ENCODE measurements at regions not wholly inside any gene's neighbourhood (a gene's known extent, or its start where the extent isn't known, plus 50 kb on each side); places are given as distances from the start of the nearest gene placed in this dataset.
"Not testable (repeated sequence)": the region's sequence is repeated elsewhere in the genome, so short reads cannot be mapped to it uniquely, and the experiment has no call there.

DNA sequence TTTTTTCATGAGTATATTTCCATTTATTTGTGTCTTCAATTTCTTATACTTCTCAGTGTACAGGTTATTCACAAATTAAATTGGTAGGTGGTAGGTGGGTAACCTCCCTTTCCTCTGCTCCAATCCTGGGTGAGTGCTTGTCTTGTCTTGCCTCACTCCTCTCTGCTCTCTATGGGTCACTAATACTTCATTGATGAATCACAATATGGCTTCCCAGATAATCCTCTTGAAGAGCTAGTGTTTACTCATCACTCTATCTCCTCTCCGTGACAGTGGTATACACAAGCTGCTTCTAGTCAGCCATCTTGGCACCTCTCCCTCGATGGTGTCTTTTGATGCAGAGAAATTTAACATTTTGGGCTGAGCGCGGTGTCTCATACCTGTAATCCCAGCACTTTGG is 331.8 kb upstream of the NMUR2 start:
- H3K27ac ChIP-seq (ENCODE audit: low read length) = no peak overlapping the region
- no peak overlapping the region for H3K4me3 ChIP-seq (ENCODE audit: low read length)
- no peaks in the 10 kb centered on the region for H3K36me3 ChIP-seq (ENCODE audit: control insufficient read depth, insufficient read depth, low read length)
- DNase-seq (ENCODE audit: low read depth, low spot score) = no peak
- H3K9me3 ChIP-seq (ENCODE audit: control insufficient read depth, insufficient read depth, low read length) = no peaks in the 10 kb centered on the region
- H3K27me3 ChIP-seq (ENCODE audit: control insufficient read depth, insufficient read depth, low read length) = no peaks in the 10 kb centered on the region
- H3K4me1 ChIP-seq (ENCODE audit: control insufficient read depth, insufficient read depth, low read length) = no peaks in the 10 kb centered on the region
- WGBS (ENCODE audit: insufficient coverage, insufficient read length) = no CpG with 5 or more reads among the region's 4 CpGs

DNA sequence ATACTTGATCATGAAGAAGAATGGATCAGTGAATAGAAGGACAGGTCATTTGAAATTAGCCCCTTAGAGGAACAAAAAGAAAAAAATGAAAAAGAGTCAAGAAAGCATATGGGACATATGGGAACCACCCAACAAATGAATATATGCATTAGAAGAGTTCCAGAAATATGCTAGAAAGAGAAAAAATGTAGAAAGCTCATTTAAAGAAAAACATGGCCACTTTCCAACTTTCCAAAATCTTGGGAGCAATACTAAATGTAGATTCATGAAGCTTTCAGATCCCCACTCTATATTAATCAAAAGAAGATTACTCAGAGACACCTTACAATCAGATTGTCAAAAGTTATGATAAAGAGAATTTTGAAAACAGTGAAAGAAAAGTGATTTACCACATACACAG is 334.8 kb upstream of the NMUR2 start:
- H3K27ac ChIP-seq (ENCODE audit: low read length) = no peak overlapping the region
- H3K9me3 ChIP-seq (ENCODE audit: control insufficient read depth, insufficient read depth, low read length) = no peaks in the 10 kb centered on the region
- no peak for DNase-seq (ENCODE audit: low read depth, low spot score)
- H3K4me1 ChIP-seq (ENCODE audit: control insufficient read depth, insufficient read depth, low read length) = no peaks in the 10 kb centered on the region
- no peak overlapping the region for H3K4me3 ChIP-seq (ENCODE audit: low read length)
- no peaks in the 10 kb centered on the region for H3K36me3 ChIP-seq (ENCODE audit: control insufficient read depth, insufficient read depth, low read length)
- no peaks in the 10 kb centered on the region for H3K27me3 ChIP-seq (ENCODE audit: control insufficient read depth, insufficient read depth, low read length)

DNA sequence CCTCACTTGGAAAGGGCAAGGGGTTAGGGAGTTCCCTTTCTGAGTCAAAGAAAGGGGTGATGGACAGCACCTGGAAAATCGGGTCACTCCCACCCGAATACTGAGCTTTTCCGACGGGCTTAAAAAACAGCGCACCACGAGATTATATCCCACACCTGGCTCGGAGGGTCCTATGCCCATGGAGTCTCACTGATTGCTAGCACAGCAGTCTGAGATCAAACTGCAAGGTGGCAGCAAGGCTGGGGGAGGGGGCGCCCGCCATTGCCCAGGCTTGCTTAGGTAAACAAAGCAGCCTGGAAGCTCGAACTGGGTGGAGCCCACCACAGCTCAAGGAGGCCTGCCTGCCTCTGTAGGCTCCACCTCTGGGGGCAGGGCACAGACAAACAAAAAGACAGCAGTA is 336.0 kb upstream of the NMUR2 start:
- H3K36me3 ChIP-seq (ENCODE audit: control insufficient read depth, insufficient read depth, low read length); H3K9me3 ChIP-seq (ENCODE audit: control insufficient read depth, insufficient read depth, low read length); H3K4me1 ChIP-seq (ENCODE audit: control insufficient read depth, insufficient read depth, low read length); H3K27ac ChIP-seq (ENCODE audit: low read length); H3K27me3 ChIP-seq (ENCODE audit: control insufficient read depth, insufficient read depth, low read length); DNase-seq (ENCODE audit: low read depth, low spot score); H3K4me3 ChIP-seq (ENCODE audit: low read length): not testable (repeated sequence)
- no CpG with 5 or more reads among the region's 10 CpGs for WGBS (ENCODE audit: insufficient coverage, insufficient read length)

DNA sequence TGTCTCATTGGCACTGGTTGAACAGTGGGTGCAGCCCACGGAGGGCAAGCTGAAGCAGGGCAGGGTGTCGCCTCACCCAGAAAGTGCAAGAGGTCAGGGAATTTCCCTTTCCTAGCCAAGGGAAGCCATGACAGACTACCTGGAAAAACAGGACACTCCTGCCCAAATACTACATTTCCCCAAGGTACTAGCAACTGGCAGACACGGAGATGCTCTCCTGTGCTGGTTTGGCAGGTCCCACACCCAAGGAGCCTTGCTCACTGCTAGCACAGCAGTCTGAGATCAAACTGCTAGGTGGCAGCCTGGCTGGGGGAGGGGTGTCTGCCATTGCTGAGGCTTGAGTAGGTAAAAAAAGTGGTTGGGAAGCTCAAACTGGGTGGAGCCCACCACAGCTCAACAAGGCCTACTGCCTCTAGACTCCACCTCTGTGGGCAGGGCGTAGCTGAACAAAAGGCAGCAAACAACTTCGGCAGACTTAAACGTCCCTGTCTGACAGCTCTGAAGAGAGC is 382.7 kb upstream of the NMUR2 start:
- not testable (repeated sequence) for H3K4me1 ChIP-seq (ENCODE audit: control insufficient read depth, insufficient read depth, low read length); DNase-seq (ENCODE audit: low read depth, low spot score); H3K9me3 ChIP-seq (ENCODE audit: control insufficient read depth, insufficient read depth, low read length); H3K27ac ChIP-seq (ENCODE audit: low read length); H3K36me3 ChIP-seq (ENCODE audit: control insufficient read depth, insufficient read depth, low read length); H3K27me3 ChIP-seq (ENCODE audit: control insufficient read depth, insufficient read depth, low read length); H3K4me3 ChIP-seq (ENCODE audit: low read length)
- no CpG with 5 or more reads among the region's 6 CpGs for WGBS (ENCODE audit: insufficient coverage, insufficient read length)

DNA sequence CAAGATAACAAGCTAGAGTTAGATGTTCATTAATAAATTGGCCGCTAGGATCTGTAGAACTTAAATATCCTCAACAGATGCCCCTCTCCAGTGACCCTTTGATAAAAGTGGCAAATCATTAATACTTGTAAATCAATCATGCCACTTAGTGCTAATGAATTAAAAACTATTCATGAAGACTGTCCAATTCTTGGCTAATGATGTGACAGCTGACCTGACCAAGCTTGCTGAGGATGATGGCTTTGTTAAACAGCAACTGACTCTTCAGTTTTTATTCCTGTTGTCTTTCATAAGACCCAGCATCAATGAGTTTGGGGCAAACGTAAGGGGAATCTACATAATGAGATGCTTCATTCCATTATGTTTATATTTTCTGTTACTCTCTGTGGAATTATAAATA is 396.8 kb upstream of the NMUR2 start:
- H3K36me3 ChIP-seq (ENCODE audit: control insufficient read depth, insufficient read depth, low read length) = no peaks in the 10 kb centered on the region
- WGBS (ENCODE audit: insufficient coverage, insufficient read length) = no CpG with 5 or more reads among the region's 2 CpGs

GRCh38 chr5:152804179-152804578 is 399.1 kb upstream of the NMUR2 start:
- H3K27ac ChIP-seq (ENCODE audit: low read length) = no peak overlapping the region
- no peaks in the 10 kb centered on the region for H3K4me1 ChIP-seq (ENCODE audit: control insufficient read depth, insufficient read depth, low read length)
- H3K27me3 ChIP-seq (ENCODE audit: control insufficient read depth, insufficient read depth, low read length) = no peaks in the 10 kb centered on the region
- DNase-seq (ENCODE audit: low read depth, low spot score) = no peak
- WGBS (ENCODE audit: insufficient coverage, insufficient read length) = 100% methylated on average over 1 of the region's 3 CpGs
- H3K9me3 ChIP-seq (ENCODE audit: control insufficient read depth, insufficient read depth, low read length) = no peaks in the 10 kb centered on the region
- H3K4me3 ChIP-seq (ENCODE audit: low read length) = no peak overlapping the region
- no peaks in the 10 kb centered on the region for H3K36me3 ChIP-seq (ENCODE audit: control insufficient read depth, insufficient read depth, low read length)

More for the DNA sequence above, 396.8 kb upstream of the NMUR2 start:
- Histone ChIP-seq H3K4me3 (ENCODE audit: low read length) (no peak overlapping the region), H3K27me3 (ENCODE audit: control insufficient read depth, insufficient read depth, low read length) (no peaks in the 10 kb centered on the region), H3K4me1 (ENCODE audit: control insufficient read depth, insufficient read depth, low read length) (no peaks in the 10 kb centered on the region), H3K27ac (ENCODE audit: low read length) (no peak overlapping the region), H3K9me3 (ENCODE audit: control insufficient read depth, insufficient read depth, low read length) (no peaks in the 10 kb centered on the region)
- no peak for DNase-seq (ENCODE audit: low read depth, low spot score)

- H3K4me3 ChIP-seq (ENCODE audit: low read length) = no peak overlapping the region
- no peak overlapping the region for H3K27ac ChIP-seq (ENCODE audit: low read length)
- no peaks in the 10 kb centered on the region for H3K27me3 ChIP-seq (ENCODE audit: control insufficient read depth, insufficient read depth, low read length)
- H3K9me3 ChIP-seq (ENCODE audit: control insufficient read depth, insufficient read depth, low read length) = no peaks in the 10 kb centered on the region
- H3K4me1 ChIP-seq (ENCODE audit: control insufficient read depth, insufficient read depth, low read length) = no peaks in the 10 kb centered on the region
- no CpG with 5 or more reads among the region's 5 CpGs for WGBS (ENCODE audit: insufficient coverage, insufficient read length)
- no peaks in the 10 kb centered on the region for H3K36me3 ChIP-seq (ENCODE audit: control insufficient read depth, insufficient read depth, low read length)
- DNase-seq (ENCODE audit: low read depth, low spot score) = no peak
Measured at GRCh38 chr5:152811988-152812387, 406.9 kb upstream of the NMUR2 start.

DNA sequence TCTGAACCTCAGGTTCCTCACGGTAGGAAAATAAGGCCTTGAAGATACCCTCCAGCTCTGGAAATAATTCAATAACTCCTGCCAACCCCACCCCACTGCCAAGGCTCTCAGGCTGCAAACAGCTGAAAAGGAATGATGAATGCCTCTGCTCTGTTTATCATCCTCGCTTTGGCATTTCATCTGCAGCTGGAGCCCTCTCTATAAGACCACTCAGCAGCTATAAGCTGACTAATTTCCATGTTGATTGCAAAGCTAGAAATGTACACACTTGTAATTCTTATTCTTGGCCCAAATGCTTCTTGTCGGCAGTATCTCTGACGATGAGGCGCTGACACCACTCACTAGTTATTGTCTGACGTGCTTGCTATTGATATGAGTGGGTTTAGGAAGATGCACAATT is 408.4 kb upstream of the NMUR2 start:
- no peak overlapping the region for H3K4me3 ChIP-seq (ENCODE audit: low read length)
- no CpG with 5 or more reads among the region's 6 CpGs for WGBS (ENCODE audit: insufficient coverage, insufficient read length)
- H3K27ac ChIP-seq (ENCODE audit: low read length) = no peak overlapping the region
- no peaks in the 10 kb centered on the region for H3K4me1 ChIP-seq (ENCODE audit: control insufficient read depth, insufficient read depth, low read length)
- no peak for DNase-seq (ENCODE audit: low read depth, low spot score)
- H3K27me3 ChIP-seq (ENCODE audit: control insufficient read depth, insufficient read depth, low read length) = no peaks in the 10 kb centered on the region
- H3K36me3 ChIP-seq (ENCODE audit: control insufficient read depth, insufficient read depth, low read length) = no peaks in the 10 kb centered on the region
- H3K9me3 ChIP-seq (ENCODE audit: control insufficient read depth, insufficient read depth, low read length) = no peaks in the 10 kb centered on the region

DNA sequence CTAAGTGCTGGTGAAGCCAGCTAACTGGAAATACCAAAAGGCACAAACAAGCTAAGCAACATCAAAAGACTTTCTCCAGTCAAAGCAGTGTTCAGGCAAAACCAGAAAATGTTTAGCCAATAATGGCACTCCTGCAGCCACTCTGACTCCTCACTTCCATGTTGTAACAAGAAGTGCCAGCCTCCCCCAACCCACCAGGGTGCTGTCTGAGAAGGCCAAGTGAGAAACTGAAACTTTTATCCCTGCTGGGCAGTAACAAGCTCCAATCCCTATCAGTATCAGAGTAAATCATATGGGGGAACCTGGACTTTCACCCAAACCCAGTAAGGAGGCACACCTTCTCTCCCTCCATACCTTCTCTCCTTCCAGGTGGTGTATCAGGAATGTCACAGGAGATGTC is 414.8 kb upstream of the NMUR2 start:
- DNase-seq (ENCODE audit: low read depth, low spot score) = no peak
- no peaks in the 10 kb centered on the region for H3K27me3 ChIP-seq (ENCODE audit: control insufficient read depth, insufficient read depth, low read length)
- H3K4me3 ChIP-seq (ENCODE audit: low read length) = no peak overlapping the region
- no peaks in the 10 kb centered on the region for H3K9me3 ChIP-seq (ENCODE audit: control insufficient read depth, insufficient read depth, low read length)
- no peak overlapping the region for H3K27ac ChIP-seq (ENCODE audit: low read length)
- H3K36me3 ChIP-seq (ENCODE audit: control insufficient read depth, insufficient read depth, low read length) = no peaks in the 10 kb centered on the region
- H3K4me1 ChIP-seq (ENCODE audit: control insufficient read depth, insufficient read depth, low read length) = no peaks in the 10 kb centered on the region

GRCh38 chr5:152824316-152824715 is 419.2 kb upstream of the NMUR2 start:
- no peak overlapping the region for H3K27ac ChIP-seq (ENCODE audit: low read length)
- WGBS (ENCODE audit: insufficient coverage, insufficient read length) = 100% methylated on average over 1 of the region's 3 CpGs

DNA sequence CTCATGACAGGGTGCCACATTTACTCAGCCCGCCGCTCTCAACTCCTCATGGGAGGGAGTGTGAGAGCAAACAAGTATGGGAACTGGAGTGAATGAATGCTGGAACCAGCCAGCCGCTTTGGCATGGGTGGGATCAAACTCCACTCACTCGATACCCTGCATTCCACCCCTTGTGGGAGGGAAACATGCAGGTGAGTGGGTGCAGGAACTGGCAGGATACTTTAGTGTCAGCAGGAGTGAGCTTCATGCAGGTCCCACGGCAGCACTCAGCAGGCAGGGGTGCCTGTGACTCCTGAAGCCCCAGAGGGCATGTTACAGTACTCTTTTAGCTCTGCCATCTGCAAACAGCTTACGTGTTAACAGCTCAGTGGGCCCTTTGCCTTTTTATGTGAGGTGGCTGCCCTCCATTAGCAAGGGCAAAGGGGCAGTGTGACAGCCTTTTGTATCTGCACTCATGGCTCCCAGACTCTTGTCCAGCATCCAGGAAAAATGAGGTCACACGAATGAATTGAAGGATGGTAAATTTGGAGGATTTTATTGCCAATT is 433.2 kb upstream of the NMUR2 start:
- H3K4me3 ChIP-seq (ENCODE audit: low read length) = no peak overlapping the region
- no peak overlapping the region for H3K27ac ChIP-seq (ENCODE audit: low read length)
- DNase-seq (ENCODE audit: low read depth, low spot score) = no peak
- H3K9me3 ChIP-seq (ENCODE audit: control insufficient read depth, insufficient read depth, low read length) = no peaks in the 10 kb centered on the region
- H3K36me3 ChIP-seq (ENCODE audit: control insufficient read depth, insufficient read depth, low read length) = no peaks in the 10 kb centered on the region
- H3K27me3 ChIP-seq (ENCODE audit: control insufficient read depth, insufficient read depth, low read length) = no peaks in the 10 kb centered on the region; the same call in 1 of the 2 replicates
- no peaks in the 10 kb centered on the region for H3K4me1 ChIP-seq (ENCODE audit: control insufficient read depth, insufficient read depth, low read length)
- WGBS (ENCODE audit: insufficient coverage, insufficient read length) = no CpG with 5 or more reads among the region's 7 CpGs

More at GRCh38 chr5:152824316-152824715, 419.2 kb upstream of the NMUR2 start:
- Histone ChIP-seq H3K4me3 (ENCODE audit: low read length) (no peak overlapping the region), H3K9me3 (ENCODE audit: control insufficient read depth, insufficient read depth, low read length) (no peaks in the 10 kb centered on the region), H3K4me1 (ENCODE audit: control insufficient read depth, insufficient read depth, low read length) (no peaks in the 10 kb centered on the region), H3K36me3 (ENCODE audit: control insufficient read depth, insufficient read depth, low read length) (no peaks in the 10 kb centered on the region), H3K27me3 (ENCODE audit: control insufficient read depth, insufficient read depth, low read length) (no peaks in the 10 kb centered on the region)
- no peak for DNase-seq (ENCODE audit: low read depth, low spot score)
